ENCODE measurements at regions not wholly inside any gene's neighbourhood (a gene's known extent, or its start where the extent isn't known, plus 50 kb on each side); places are given as distances from the start of the nearest gene placed in this dataset.
A peak's percentile ranks its signal among the peaks of the same experiment; 100 is the strongest.

DNA sequence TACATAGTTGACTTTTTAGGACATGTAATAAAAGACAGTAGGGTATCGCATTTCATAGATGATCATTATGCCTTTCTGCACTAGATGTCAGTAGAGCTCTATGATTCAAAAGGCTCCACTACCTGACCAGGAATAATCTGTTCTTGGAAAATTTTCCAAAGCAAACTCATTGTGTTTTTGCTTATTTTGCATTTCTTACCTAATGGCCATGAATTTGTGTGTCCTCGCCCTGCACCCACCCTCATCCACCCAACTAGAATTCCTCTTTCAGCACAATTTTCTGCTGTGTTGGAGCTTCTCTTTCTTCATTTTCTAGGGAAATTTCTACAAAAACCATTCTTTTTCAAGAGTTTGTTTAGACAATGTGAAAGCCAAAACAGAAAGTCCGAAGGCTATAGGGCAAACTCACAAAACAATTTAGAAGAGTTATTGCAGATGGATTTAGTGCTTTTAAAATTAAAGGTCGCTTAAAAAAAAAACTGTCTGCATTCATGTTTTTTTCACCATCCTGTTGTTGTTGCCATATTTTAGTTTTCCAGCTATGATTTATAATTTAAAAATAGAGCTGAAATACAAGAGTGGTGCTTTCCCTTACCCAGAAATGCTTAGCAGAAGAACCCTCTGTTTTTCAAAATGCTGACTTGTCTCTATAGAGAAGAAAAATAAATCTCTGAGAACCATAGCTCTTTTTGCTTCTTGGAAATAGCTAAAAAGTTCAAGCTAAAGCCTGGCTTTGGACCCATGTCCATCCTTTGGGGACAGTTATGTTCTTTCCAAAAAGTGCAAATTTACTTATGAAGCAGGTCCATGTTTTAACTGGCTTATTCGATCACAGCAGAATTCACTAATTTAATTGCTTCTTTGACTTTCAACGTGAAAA, 183.7 kb downstream of the SPATA18 start:
- peak; percentile 54 for DNase-seq

DNA sequence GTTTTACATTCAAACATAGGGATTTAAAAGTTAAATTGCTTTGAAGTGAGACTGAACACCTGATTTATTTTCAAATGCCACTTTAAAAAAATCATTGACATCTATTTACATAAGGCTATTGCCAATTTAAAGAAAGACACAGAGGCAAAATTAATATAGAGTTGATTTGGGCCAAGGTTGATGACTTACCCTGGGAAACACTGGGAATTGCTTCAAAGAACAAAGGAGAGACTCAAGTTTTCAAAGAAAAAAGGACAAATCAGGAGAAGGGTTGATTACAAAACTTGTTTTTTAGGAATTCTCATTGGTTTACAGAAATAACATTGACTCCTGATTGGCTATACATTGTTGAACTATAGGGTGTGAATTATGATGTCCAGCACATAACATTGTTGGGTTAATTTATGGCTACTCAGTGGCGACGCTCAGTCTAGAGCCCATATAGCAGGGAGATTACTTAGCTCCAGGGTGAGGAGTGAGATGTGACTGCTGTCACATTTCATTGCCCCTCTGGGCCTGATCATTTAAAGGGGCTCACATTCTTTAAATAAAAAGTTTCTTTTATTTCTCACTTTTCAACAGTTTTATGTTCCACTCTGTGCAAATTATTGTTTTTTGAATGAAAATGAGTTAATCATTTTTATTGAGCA, 184.6 kb downstream of the SPATA18 start:
- no peak for DNase-seq

- no peak for DNase-seq
These were observed 190.8 kb downstream of the SPATA18 start for GRCh38 chr4:52241916-52242315.

DNA sequence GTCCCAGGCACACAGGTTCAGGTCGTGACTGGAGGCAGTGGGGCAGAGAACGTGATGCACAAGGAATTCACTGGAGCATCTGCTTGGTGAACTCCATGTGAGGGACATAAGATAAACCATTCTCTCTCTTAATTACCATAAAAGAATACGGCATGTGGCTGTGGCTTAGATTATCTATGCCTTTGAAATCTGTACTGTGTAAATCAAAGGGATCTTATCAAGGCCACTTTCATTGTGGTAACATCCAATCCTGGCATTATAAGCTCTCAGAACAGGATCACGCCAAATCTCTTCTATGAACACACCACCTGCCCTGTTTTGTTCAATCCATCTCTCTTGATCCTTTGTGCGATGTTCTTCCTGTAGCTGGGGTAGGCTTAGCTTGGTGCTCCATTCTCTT, 192.3 kb downstream of the SPATA18 start:
- no peak for DNase-seq

- no peak for DNase-seq
These were observed 193.1 kb downstream of the SPATA18 start for GRCh38 chr4:52244103-52244775.

- peak; percentile 58 for DNase-seq
These were observed 193.7 kb downstream of the SPATA18 start for GRCh38 chr4:52244848-52245247.

- no peak for DNase-seq
These were observed 195.7 kb downstream of the SPATA18 start for GRCh38 chr4:52246827-52247226.

- no peak for DNase-seq
These were observed 196.8 kb downstream of the SPATA18 start for GRCh38 chr4:52247941-52248340.

GRCh38 chr4:52248820-52249219, 197.7 kb downstream of the SPATA18 start:
- peak; percentile 36 for DNase-seq

- DNase-seq = no peak
These were observed 198.5 kb downstream of the SPATA18 start for GRCh38 chr4:52249581-52249980.

GRCh38 chr4:52250154-52250553, 199.1 kb downstream of the SPATA18 start:
- no peak for DNase-seq

DNA sequence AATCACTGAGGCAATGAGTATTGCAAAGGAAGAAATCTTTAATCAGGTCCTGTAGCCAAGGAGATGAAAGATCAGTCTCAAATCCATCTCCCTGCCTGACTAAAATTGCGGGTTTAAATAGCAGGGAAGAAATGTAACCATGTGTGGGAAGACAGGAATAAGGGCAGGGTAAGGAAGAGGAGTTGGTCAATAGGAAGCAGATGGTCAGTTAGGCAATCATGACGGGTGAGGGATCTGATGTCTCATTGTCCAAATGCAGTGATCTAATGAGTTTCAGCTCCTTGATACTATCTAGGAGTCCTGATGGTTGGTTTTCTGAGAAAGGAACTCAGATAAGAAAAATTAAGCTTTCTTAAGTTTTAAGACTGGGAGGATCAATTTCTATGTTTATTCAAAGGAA, 200.8 kb downstream of the SPATA18 start:
- no peak for DNase-seq

DNA sequence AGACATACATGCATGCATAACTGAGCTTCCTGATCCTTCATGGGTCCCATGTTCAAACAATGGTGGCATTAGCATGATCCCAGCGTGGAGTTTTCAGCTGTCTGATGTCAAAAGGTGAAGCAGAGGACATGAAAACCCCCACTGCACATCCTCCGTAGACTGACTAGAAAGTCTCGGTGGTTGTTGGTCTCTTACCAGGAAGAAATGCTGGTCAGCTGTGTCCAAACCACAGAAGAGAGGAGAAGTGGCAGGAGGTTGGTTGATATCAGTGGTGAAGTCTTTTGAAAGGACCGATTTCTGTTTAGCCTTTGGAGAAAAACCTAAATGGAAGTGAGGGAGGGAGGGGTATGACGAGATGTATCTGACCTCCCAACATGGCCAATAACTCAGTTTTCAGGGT, 201.9 kb downstream of the SPATA18 start:
- DNase-seq = no peak

DNA sequence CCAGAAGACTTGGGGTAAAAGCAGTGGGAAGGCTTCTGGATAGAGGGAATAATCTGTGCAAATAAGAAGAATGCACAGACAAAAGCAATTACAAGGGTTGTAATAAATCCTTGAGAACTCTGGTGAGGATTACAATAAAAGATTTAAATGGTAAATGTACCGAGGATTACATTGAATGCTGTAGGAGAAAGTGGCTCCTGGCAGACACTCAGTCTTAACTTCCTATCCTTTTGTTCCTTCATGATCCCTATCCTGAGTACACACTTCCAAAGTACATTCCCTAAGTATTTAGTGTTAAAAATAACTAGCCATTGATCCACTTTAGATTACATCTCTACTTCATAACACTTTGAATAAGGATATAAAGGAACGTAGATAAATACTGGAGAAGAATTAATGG, 205.4 kb downstream of the SPATA18 start:
- no peak for DNase-seq

DNA sequence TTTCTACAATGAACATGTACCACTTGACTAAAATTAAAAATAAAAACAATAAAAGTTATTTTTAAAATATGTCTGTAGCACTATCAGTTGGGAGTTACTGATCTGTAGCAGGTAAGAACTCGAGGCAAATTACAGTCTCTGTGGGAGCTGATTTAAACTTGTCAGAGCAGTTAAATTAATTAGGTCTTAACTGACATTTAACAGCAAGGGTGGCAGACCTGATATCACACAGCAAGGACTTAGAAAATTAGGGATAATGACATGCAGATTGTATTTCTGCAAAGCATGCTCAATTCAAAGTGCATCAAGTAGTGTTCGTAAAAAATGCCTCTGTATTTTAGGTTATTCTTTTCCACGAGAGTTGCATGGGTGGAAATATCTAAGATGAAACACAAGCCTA, 208.9 kb downstream of the SPATA18 start:
- no peak for DNase-seq

DNA sequence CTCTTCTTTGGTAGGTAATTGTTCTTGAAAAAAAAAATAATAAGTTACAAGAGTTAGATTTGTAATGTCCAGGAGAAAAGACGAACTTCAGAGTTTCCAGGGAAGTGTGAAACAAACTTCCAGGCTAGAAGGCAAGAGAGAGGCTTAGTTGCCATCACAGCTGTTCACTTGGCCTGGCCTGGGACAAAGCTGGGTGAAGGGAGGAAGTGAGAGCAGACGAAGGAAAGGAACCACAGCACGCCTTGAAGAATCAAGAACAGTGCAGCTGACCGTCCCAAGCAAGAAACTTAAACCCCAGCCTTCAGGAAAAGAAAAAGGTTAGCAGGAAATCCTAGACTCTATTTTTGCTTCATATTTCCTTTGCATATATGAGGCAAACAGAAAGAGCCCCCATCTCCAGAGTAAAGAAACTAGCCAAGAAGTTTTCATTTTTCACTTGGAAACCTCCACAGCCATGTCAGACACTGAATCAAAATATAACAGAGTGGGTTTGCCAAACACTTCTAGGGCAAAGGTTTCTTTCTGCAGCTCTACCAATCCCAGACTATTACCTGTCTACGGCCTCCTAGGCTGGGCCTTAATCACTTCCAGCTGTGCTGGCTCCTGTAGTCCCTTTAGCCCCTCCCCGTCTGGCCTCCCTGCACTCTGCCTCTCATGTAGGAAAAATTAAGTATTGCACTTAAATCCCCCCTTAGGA, 209.6 kb downstream of the SPATA18 start:
- no peak for DNase-seq

- peak; percentile 16 for DNase-seq
These were observed 212.5 kb downstream of the SPATA18 start for GRCh38 chr4:52263607-52264006.

GRCh38 chr4:52265781-52266525, 214.8 kb downstream of the SPATA18 start:
- DNase-seq = no peak

- no peak for DNase-seq
These were observed 215.5 kb downstream of the SPATA18 start for GRCh38 chr4:52266537-52267137.

- no peak for DNase-seq
These were observed 218.7 kb downstream of the SPATA18 start for GRCh38 chr4:52269761-52270160.

DNA sequence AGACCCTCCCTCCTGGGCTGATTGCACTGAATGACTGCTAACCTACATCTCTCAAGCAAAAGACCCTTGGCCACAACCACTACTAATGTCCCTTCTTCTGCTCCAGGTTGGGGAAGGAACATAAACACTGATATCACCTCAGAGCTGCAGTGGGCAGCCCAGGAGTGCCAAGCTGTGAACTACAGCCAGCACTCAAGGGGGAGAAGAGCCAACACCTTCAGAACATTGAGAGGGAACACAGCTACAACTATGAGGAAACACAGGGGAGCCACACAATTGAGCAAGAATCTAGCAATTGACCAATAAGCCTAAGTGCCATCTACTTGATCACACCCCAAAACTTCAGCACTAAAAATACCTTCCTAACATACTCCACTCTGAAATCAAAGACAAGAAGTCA, 222.8 kb downstream of the SPATA18 start:
- no peak for DNase-seq

GRCh38 chr4:52288212-52288855, 237.2 kb downstream of the SPATA18 start:
- no peak for DNase-seq
